ENCODE measurements at regions not wholly inside any gene's neighbourhood (a gene's known extent, or its start where the extent isn't known, plus 50 kb on each side); places are given as distances from the start of the nearest gene placed in this dataset.
"Not testable (repeated sequence)": the region's sequence is repeated elsewhere in the genome, so short reads cannot be mapped to it uniquely, and the experiment has no call there.

DNA sequence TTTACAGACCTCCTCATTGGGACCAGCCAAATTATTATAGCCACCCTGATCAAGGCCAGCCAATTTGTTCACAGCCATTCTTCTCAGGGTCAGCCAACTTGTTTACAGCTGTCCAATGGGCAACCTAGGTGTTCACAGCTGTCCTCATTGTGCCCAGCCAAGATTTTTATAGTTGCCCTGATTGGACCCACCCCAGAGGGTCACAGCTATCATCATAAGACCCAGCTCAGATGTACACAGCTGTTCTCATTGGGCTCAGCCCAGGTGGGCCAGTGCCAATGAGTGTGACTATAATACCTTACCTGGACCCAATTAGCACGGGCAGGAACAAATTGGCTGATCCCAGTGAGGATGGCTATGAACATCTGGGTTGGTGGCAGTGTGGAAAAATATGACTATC, 1151.8 kb downstream of the UQCRFS1 start:
- no peak overlapping the region for H3K27ac ChIP-seq (ENCODE audit: low read depth, low read length)
- 80 to 94% (median 92%) methylated on average over 1 of the region's 1 CpG for WGBS, 3 donors

DNA sequence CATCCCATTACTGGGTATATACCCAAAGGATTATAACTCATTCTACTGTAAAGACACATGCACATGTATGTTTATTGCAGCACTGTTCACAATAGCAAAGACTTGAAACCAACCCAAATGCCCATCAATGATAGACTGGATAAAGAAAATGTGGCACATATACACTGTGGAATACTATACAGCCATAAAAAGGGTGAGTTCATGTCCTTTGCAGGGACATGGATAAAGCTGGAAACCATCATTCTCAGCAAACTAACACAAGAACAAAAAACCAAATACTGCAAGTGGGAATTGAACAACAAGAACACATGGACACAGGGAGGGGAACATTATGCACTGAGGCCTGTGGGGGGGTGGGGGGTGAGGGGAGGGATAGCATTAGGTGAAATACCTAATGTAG, 1155.9 kb downstream of the UQCRFS1 start:
- H3K27ac ChIP-seq (ENCODE audit: low read depth, low read length): not testable (repeated sequence)

DNA sequence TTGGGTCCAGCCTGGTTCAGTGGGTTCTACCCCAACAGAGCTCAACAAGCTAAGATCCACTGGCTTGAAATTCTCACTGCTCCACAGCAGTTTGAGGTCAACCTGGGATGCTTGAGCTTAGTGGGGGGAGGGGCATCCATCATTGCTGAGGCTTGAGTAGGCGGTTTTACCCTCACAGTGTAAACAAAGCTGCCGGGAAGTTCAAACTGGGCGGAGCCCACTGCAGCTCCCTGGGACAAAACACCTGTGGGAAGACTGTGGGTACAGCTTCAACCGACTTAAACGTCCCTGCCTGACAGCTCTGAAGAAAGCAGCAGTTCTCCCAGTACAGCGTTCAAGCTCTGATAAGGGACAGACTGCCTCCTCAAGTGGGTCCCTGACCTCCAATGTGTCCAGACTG, 1161.9 kb downstream of the UQCRFS1 start:
- no peak overlapping the region for H3K27ac ChIP-seq (ENCODE audit: low read depth, low read length)
- WGBS, 3 donors: 28 to 58% (median 44%) methylated on average over 6 of the region's 6 CpGs

DNA sequence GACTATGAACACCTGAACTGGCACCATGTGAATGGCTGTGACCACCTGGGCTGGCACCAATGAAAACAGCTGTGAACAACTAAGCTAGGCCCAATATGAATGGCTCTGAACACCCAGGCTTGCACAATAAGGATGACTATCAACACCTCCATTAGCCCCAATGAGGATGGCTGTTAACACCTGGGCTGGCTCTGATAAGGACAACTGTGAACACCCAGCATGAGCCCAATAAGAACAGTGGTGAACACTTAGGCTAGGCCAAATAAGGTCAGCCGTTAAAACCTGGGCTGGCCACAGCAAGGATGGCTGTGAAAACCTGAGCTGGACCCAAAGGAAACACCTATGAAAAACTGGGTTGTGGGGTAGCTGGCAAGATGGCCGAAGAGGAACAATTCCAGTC, 1163.1 kb downstream of the UQCRFS1 start:
- WGBS, 3 donors: 86 to 96% (median 89%) methylated on average over 2 of the region's 2 CpGs
- H3K27ac ChIP-seq (ENCODE audit: low read depth, low read length): no peak overlapping the region

DNA sequence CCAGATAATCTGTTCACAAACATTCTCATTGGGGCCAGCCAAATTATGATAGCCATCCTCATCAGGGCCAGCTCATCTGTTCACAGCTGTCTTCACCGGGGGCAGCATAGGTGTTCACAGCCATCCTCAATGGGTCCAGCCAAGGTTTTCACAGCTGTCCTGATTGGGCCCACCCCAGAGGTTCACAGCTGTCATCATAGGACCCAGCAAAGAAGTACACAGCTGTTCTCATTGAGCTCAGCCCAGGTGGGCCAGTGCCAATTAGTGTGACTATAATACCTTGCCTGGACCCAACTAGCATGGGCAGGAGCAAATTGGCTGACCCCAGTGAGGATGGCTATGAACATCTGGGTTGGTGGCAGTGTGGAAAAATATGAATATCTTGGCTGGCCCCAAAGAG, 1166.0 kb downstream of the UQCRFS1 start:
- H3K27ac ChIP-seq (ENCODE audit: low read depth, low read length): no peak overlapping the region
- 84 to 95% (median 92%) methylated on average over 1 of the region's 1 CpG for WGBS, 3 donors

DNA sequence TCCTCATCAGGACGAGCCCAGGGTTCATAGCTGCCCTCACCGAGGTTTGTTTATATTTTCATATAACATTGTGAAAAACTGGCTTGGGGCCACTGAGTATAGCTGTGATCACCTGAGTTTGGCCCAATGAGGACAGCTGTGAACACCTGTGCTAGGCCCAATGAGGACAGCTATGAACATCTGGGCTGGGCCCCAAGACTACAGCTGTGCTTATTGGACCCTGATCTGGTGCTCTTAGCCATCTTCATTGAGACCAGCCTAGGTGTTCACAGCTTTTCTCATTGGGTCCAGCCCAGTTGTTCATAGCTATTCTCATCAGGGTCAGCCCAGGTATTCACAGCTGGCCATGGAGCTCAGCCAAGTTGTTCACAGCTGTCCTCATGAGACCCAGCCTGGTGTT, 1167.3 kb downstream of the UQCRFS1 start:
- WGBS, 3 donors: 68 to 89% (median 81%) methylated on average over 2 of the region's 2 CpGs

DNA sequence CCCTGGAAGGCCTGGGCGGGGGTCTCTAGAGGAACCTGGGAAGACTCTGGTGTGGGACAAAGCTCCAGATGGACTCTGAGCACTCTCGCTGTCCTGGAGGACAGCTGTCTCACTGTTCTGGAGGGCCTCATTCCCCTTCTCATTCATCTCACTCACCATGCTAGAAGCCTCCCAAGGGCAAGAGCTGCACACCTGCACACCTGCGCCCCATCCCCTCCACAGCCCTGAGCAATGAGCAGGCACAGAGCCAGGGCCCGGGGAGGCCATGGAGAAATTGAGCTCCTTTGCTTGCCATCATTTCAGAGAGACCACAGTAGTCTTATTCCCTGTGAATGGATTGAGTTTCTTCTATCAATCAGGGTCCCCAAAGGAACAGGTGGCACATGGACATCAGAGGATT, 1168.5 kb downstream of the UQCRFS1 start:
- H3K27ac ChIP-seq (ENCODE audit: low read depth, low read length): no peak overlapping the region
- 77 to 86% (median 84%) methylated on average over 4 of the region's 4 CpGs for WGBS, 3 donors

More for the DNA sequence above, 1167.3 kb downstream of the UQCRFS1 start:
- H3K27ac ChIP-seq (ENCODE audit: low read depth, low read length): no peak overlapping the region

DNA sequence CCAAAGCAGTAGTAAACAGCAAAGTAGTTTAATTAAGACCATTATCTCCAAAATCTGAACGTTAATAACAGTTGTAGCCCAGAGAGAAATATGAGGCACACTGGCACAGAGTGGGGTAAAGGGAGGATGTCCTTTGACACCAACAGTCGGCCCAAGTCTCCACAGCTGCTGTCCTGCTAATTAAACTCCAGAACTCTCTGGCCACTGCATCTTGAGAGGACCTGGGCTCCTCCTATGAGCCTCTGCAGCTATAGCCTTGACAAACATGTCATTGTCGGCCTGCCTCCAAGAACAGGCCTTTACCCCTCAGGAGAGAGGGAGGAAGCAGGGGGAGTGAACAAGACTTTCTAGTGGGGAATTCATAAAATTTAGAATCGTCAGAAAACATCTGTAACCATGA, 1170.4 kb downstream of the UQCRFS1 start:
- H3K27ac ChIP-seq (ENCODE audit: low read depth, low read length): no peak overlapping the region
- 45 to 51% (median 47%) methylated on average over 4 of the region's 4 CpGs for WGBS, 3 donors

DNA sequence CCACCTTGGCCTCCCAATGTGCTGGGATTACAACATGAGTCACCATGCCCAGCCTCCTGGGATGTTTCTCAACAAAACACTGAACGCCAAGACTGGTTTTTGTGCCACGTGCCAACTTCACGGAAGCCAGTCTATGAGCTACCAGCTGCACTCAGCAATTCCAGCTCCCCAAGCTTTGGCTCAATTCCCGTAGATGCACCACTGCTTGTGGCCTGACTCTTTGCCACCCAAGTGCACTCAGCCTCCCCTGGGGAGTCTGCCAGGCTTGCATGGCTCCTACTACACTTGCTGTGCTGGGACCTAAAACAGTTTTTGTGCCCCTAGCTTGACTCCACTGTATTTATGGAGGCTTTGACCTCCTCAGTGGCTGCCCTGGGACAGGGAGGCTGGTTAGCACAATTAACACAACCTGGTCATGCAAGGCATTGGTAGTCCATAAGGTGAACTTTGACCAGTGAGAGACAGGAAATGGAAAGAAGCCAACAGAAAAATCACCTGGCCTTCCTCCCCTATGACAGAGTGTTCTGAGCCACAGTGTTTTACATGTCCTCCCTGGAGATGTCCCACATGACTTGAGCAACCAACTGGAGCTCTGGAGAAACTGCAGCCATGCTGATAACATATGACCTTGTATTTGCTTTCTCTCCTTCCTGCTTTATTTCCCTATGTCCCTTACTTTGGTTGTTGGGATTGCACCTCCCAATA, 1173.1 kb downstream of the UQCRFS1 start:
- 62 to 80% (median 77%) methylated on average over 4 of the region's 4 CpGs for WGBS, 3 donors

DNA sequence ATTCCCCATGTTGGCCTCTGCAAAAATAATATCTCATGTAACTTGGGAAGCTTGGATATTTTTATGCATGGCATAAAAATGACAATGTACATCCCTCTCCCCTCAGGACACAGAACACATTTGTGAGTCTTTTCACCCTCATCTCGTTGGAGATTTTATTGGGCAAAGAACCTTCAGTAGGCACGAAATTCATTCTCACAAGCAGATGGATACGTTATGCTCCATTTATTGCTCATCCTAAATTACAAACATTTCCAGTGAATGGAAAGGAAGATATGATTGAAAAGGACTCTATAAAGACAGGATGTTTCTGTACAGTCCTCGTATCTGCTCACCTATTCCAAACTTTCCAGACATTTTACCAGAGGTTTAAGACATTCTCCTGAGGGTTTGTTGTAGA, 1175.8 kb downstream of the UQCRFS1 start:
- no peak overlapping the region for H3K27ac ChIP-seq (ENCODE audit: low read depth, low read length)
- WGBS, 3 donors: 43 to 63% (median 43%) methylated on average over 4 of the region's 4 CpGs

More for the DNA sequence above, 1173.1 kb downstream of the UQCRFS1 start:
- H3K27ac ChIP-seq (ENCODE audit: low read depth, low read length): no peak overlapping the region

DNA sequence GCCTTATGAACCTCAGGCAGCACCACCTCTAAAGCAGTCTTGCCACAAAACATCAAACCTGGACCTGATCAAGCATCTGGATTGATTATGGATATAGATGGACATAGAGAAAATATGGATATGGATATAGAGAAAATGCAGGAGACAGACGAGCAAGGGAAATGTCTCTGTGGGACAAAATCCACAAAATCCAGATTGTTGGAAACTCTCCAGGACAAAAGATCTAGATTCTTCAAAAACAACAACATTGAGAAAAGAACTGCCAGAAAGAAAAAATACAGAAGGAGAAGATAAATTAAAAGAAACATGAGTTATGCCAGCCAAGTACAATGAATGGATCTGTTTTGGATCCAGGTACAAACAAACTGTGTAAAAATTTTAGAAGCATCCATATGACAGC, 1176.5 kb downstream of the UQCRFS1 start:
- 58 to 66% (median 58%) methylated on average over 1 of the region's 1 CpG for WGBS, 3 donors

DNA sequence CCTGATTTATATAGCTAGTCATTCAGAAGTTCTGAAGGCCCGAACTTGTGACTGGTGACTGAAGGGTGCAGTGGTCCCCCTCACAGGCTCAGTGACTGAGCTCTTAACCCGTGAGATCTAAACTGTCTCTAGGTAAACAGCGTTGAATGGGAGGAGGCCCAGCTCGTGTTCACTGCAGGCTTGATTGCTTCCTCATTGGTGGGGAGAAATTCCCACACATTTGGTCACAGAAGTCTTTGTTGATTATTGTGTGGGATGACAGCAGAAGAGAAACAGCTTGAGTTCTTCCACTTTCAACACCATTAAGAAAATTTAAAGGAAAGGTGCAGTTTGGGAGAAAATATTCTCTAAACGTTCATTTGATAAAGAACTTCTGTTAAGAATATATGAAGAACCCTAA, 1178.0 kb downstream of the UQCRFS1 start:
- WGBS, 3 donors: 31 to 49% (median 46%) methylated on average over 5 of the region's 5 CpGs
- H3K27ac ChIP-seq (ENCODE audit: low read depth, low read length): no peak overlapping the region

More for the DNA sequence above, 1176.5 kb downstream of the UQCRFS1 start:
- no peak overlapping the region for H3K27ac ChIP-seq (ENCODE audit: low read depth, low read length)

DNA sequence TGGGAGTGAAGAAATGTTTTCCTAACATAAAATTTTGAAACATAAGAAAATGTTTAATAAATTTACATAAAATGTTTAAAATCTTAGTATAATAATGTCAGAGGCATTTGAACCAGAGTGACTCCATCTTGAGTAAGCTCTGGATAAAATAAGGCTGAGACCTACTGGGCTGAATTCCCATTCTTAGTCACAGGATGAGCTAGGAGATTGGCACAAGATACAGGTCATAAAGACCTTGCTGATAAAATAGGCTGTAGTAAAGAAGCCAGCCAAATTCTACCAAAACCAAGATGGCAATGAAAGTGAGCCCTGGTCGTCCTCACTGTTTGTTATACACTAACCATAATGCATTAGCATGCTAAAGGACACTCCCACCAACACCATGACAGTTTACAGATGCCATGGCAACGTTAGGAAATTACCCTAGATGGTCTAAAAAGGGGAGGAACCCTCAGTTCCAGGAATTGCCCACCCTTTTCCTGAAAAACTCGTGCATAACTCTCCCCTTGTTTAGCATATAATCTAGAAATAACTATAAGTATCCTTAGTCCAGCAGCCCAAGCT, 1184.0 kb downstream of the UQCRFS1 start:
- no peak overlapping the region for H3K27ac ChIP-seq (ENCODE audit: low read depth, low read length)
- 28 to 35% (median 30%) methylated on average over 3 of the region's 3 CpGs for WGBS, 3 donors

DNA sequence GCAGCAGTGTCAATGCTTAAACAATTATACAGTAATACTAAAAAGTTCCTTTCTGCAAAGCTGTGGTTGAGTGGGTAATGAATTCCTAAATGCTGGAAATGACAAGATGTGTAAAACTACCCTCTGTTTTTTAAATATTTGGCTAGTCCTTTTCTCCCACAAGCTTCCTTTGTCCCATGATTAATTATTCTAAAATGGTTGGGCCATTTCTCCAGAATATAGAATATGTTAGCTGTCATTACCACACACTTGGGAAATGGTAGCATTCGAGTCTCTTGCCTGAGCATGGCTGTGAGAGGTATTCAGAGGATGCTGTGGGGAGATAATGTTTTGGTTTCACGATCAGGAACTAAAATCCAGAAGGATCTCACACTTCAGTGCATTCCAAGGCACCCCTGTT, 1185.8 kb downstream of the UQCRFS1 start:
- H3K27ac ChIP-seq (ENCODE audit: low read depth, low read length): no peak overlapping the region
- WGBS, 3 donors: 46 to 60% (median 50%) methylated on average over 2 of the region's 2 CpGs

DNA sequence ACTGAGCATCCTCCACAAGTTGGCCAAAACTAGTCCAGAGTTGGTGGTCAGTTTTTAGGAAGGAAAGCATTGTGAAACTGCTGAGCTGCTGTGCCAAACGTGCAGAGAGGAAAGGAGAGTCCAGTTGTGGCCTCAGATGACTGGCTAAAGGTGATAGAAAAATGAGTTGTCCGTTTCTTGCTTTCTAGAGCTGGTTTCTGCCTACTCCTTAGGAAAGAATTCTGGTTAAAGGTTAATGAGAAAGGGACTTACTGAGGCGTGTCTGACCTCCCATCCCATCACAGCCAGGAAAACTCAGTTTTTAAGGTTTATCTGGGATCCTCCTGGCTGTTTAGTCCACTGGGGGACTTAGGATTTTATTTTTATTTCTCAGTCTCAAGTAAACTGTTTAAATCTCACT, 1186.3 kb downstream of the UQCRFS1 start:
- 33 to 53% (median 41%) methylated on average over 3 of the region's 3 CpGs for WGBS, 3 donors
- H3K27ac ChIP-seq (ENCODE audit: low read depth, low read length): no peak overlapping the region

DNA sequence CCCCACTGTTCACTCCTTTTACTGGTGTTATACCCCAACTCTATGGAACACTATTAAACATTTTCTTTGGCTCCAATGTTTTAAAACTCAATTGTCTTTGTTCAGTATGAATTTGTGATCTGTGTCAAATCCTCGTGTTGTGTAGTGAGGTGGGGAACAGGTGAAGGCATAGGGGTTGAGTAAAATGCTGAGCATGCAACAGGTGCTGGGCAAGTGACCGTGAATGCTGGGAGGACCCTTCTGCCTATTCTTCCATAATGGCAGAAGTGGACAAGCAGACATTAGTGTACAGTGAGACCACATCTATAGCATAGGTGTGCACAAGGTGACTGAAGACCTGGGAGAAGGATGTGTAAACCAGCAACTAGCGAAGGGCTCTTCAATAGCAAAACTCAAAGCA, 1188.0 kb downstream of the UQCRFS1 start:
- WGBS, 3 donors: 83 to 90% (median 87%) methylated on average over 3 of the region's 3 CpGs

DNA sequence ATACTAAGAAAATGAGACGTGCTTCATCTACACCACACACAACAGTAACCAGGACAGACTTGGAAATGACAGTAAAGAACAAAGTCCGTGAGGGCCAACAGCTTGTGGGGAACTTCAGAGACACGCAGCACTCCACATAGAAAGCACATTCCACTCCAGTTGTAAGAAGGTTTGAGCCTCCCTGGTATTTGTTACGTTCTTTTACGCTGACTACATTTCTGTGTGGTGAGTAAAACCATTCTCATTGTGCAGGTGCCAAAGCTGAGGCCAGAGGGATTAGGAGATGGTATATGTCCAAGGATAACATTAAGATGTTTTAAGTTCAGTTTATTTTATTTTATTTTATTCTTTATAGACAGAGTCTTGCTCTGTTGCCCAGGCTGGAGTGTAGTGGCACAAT, 1189.9 kb downstream of the UQCRFS1 start:
- WGBS, 3 donors: 64 to 82% (median 67%) methylated on average over 5 of the region's 5 CpGs
- H3K27ac ChIP-seq (ENCODE audit: low read depth, low read length): no peak overlapping the region

More for the DNA sequence above, 1188.0 kb downstream of the UQCRFS1 start:
- H3K27ac ChIP-seq (ENCODE audit: low read depth, low read length): no peak overlapping the region

DNA sequence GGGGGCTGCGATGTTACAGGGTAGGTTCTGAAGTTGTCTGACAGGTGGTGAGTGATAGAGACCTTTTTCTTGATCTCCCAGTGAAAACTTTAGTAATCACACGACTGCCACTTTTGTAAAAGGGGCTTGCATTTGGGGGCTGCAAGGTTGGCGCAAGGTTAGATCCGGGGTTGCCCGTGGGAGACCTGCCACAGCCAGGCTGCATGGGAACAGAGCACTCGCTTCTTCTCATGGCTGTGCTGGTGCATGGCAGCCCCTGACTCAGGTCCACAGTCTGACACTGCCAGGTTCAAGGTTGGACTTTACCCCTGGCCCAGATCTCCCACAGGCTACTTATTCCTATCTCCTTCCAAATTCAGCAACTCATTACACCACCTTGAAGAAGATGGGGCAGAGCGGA, 1190.4 kb downstream of the UQCRFS1 start:
- no peak overlapping the region for H3K27ac ChIP-seq (ENCODE audit: low read depth, low read length)
- WGBS, 3 donors: 77 to 90% (median 89%) methylated on average over 7 of the region's 7 CpGs

DNA sequence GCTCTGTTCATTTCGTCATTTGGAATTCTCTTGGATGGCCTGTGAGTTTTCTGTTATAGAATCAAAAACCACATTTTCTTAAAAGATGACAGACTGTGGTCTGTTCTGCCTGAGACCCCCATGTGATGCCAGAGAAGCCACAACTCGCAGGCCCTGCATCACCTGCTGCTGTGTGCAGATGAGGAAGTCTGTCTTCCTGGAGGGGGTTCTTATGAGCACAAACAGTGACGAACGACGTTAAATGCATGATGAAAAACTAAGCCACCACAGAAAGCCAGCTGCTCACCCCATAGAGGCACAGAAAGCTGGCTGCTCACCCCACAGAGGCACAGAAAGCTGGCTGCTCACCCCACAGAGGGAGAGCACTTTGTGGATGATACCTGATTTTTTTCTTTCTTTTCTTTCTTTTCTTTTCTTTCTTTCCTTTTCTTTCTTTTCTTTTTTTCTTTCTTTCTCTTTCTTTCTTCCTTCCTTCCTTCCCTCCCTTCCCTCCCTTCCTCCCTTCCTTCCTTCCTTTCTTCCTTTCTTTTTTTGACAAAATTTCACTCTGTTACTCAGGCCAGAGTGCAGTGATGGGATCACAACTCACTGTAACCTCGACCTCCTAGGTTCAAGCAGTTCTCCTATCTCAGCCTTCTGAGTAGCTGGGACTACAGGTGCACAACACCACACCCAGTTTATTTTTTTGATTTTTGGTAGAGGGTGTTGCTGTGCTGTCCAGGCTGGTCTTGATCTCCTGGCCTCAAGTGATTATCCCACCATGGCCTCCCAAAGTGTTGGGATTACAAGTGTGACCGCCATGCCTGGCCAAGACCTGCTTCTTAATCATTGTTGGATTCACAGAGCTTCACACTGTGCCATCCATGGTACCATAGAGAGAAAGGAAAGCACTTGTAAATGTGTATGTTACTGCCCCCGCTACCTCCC, 1191.4 kb downstream of the UQCRFS1 start:
- WGBS, 3 donors: 60 to 64% (median 61%) methylated on average over 8 of the region's 8 CpGs
- no peak overlapping the region for H3K27ac ChIP-seq (ENCODE audit: low read depth, low read length)
